HG03060 (cell line): ENCODE measurements at regions not wholly inside any gene's neighbourhood (a gene's known extent, or its start where the extent isn't known, plus 50 kb on each side); places are given as distances from the start of the nearest gene placed in this dataset.
"Not testable (repeated sequence)": the region's sequence is repeated elsewhere in the genome, so short reads cannot be mapped to it uniquely, and the experiment has no call there.

ENCODE experiments used
- ATAC-seq: cut with Tn5 transposase; IDR thresholded peaks from one replicate; pipeline ENCODE4 v1.9.1; 2021; ENCODE audit warnings: low read depth, moderate number of reproducible peaks; ENCODE audit not compliant: unreplicated experiment

DNA sequence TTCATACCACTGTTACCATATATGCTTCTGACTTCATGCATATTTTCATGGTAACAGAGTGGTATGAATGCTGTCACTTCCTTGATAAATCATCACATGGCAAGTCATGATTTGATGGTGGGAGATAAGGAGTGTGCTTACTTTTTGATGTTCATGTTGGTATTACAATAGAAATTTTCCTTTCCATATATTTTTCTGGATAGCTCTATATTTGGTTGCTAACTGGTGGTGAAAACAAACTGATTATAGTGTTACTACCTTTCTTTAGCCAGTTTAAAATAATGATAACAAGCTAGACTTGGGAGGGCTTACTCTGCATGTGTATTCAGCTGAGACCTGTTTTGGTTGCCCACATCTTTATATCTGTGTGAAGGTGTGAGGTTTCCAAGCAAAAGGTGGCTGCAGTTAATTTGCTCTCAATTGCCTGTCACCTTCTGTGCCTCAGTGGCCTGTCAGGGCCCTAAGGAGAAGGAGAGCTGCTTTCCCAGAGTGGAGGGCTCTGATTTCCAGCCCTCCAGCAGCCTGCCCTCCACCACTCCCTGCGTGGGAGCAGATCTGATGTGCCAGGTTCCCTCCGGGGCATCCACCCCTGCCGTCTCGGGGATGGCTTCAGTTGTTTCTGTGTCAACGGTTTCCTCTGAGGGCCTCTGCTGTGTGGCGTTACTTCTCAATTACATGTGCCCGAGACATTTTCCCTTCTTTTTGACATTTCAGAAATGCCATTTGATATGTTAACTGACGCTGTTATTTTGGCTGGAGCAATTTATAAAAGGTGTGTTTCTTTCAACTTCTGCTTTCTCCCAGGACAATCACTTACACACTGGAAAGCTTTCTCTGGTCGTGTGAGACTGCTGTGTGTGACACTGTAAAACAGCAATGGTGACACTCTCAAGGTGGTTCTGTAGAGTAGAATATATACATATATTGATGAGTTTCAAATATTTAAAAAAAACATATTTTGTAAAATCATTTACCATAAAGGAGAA lies 107.7 kb upstream of the KLF6 start:
- no peak for ATAC-seq

DNA sequence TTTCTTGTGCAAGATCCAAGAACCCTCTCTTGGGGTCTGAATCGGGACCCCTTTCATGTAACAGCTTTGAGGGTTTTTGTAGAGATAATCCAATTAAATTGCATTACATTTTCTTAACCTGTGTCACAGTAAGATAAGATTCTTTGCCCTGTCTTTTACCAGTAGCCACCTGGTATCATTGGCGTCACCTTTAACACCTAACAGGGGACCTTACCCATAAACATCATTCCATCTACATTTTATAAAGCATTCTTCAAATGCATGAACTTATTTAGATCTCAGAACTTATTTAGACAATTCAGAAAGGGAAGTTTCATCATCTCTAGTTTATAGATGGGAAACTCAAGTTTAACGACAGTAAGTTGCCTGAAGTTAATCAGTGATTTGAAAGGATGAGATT lies 106.4 kb upstream of the KLF6 start:
- no peak for ATAC-seq

DNA sequence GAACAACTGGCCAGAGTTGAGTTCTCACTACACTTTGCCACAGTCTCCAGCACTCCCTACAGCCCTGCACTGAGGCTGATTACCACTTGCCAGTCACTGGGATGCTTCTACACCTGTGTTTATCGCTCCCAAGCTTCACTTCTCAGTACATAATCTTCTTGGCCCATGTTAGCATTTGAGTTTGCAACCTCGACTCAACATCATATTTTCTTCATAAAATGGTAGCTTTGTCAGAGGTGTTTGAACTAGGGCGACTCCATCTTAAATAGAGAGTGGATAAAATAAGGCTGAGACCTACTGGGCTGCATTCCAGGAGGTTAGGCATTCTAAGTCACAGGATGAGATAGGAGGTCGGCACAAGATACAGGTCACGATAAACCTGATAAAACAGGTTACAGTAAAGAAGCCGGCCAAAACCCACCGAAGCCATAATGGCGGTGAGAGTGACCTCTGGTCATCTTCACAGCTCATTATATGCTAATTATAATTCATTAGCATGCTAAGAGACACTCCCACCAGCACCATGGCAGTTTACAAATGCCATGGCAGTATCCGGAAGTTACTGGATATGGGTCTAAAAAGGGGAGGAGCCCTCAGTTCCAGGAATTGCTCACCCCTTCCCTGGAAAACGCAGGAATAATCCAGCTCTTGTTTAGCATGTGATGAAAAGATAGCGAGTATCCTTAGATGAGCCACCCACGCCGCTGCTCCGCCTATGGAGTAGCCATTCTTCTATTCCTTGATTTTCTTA lies 105.8 kb upstream of the KLF6 start:
- ATAC-seq = no peak

DNA sequence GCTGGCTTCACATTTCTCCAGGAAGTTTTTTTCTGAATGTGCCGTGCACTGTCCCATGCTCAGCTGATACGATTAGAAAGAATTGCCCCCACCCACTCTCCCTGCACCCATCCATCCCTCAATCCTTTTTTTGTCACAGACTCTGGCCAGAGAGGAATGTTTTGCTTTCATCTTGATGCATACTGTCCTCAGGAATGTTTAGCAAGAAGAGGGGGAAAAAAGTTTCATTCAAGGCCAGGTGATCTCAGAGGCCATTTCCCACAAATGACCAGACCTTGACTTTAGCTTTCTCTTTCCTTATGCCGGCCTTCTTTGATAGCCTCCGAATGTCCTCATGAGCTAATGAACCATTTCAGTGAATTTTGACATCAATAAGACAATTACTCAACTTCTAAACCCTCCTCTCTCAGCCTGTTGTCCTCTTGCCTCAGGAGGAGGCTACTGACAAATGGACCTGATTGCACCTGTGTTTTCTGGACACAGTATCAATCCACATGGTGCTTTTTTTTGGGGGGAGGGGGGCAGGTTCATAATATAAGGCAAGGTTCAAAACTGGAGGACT lies 105.0 kb upstream of the KLF6 start:
- ATAC-seq = no peak

DNA sequence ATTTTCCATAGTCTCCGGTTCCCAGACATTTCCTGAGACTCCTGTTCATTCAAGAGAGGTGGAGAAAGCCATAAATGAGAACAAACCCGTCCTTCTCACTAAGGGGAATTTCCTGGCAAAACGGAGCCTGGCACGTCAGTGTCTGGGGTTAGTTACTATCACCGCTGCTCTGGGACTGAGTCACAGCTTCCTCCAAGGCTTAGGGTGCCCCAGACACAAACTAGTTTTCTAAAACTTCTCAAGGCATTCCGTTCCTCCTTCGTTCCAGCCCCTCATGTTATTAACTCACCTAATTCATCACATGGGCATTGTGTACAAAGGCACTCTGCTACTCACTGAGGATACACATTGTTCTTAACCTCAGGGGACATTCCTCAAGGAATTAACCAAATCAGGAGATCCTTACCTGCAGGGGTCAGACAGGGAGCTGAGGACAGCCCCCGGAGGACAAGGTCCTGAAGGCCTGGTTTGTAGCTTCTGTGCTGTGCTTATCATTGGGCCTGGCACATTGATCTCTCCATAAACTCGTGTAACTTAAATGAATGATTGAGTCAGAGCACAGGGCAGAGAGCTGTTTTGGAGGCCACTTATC lies 103.0 kb upstream of the KLF6 start:
- peak; percentile 78 for ATAC-seq

DNA sequence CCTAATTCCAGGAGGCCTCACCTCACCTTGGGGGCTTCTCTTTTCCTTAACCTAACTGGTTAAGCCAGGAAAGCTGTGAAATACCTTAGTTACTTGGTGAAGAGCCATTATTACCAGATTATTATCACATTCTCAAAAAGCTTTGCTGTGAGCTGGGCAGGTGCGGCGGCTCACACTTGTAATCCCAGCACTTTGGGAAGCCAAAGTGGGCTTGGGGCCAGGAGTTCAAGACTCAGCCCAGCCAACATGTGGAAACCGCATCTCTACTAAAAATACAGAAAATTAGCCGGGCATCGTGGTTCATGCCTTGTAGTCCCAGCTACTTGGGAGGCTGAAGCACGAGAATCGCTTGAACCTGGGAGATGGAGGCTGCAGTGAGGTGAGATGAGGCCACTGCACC lies 102.4 kb upstream of the KLF6 start:
- ATAC-seq = no peak

DNA sequence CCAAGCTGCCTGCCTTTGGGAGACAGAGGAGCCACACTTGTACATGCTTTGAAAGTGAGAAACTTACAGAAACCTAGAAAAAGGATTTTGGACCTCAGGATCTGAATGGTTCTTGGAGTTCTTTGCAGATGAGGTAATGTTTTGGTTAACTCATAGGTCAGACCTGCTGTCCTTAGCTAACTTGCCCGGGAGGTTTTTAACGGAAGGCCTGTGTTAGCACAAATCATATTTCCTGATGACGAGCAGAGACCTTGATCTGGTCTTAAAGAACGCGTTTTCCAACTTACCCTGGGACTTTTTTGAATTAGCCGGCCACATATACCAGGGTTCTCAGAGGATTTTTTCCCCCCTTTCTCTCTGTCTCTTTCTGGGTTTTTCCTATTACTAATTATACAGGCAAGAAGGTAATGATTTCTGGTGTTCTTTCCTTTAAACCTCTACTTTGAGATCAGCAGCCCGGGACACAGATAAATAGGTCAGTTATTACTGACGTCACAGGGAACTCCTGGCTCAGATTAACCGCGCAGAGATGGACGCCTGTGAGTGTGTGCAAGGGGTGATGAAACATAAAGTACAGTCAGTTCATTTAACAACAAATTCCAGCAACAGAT lies 101.7 kb upstream of the KLF6 start:
- no peak for ATAC-seq

DNA sequence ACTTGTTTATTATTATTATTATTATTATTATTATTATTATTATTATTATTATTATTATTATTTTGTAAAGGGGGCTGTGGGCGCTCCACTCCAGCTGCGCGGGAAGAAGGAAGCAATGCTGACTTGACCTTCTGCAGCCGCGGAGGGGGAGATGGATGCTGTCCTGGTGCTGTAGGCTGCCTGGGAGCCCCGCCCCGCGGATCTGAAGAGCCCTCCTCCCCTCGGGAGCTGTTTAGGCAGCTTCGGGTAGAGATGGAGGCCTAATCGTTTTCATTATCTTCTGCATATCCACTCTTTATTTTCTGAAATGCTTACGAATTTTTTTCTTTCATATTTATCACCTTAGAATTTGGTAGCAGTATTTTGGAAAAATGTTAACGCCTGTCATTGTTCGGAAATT lies 101.2 kb upstream of the KLF6 start:
- ATAC-seq = no peak

DNA sequence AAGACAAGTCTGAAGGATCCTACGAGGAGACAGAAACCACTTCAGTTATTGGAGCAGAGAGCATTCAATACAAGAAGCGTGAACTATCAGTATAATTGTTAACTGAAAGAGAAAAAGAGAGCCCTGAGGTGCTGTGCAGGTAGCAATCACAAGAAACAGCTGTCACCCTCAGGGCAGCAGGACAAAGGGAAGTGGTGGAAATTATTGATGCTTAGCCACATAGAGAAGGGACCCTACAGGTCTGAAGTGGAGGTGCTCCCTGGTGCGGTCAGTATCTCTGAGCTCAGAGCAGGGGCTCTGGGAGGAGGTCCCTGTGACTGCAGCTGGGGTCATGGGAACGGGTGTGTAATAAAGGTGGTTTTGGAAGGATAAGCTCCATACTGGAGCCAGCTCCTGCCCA lies 97.8 kb upstream of the KLF6 start:
- ATAC-seq = no peak

DNA sequence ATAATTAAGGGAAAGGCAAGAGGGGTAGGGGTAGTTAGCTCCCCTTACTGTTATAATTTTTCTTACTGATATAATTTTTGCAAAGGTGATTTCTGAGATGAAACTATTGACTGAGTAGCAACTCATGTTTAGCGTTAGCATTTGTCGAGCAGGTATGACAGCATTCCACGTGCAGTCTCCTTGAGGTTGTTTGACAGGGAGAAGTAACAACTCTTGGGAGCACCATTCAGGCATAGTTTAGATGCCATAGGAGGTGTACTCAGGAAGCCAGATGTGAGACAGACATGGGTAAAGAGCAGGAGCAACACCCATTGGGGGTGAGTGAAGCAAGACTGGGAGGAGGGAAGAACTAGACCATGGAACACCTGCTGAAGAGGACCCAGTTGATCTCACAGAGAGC lies 96.6 kb upstream of the KLF6 start:
- no peak for ATAC-seq

DNA sequence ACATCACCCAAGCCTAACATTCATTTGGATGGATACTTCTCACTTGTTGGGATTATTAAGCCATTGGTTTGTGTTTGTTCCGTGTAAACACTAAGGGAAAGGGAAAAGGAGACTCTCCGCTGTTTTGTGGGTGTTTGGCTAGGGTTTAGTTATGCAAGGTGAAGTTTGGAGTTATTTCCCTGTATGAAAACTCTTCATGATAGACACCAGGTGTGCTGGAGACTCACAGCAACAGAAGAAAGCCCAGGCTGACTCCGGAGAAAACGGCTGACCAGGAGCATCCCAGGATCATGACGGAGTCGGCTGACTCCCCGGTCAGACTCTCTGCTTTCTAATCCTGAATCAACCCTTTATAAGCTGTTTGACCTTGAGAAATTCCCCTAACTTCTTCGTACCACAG lies 94.1 kb upstream of the KLF6 start:
- no peak for ATAC-seq

DNA sequence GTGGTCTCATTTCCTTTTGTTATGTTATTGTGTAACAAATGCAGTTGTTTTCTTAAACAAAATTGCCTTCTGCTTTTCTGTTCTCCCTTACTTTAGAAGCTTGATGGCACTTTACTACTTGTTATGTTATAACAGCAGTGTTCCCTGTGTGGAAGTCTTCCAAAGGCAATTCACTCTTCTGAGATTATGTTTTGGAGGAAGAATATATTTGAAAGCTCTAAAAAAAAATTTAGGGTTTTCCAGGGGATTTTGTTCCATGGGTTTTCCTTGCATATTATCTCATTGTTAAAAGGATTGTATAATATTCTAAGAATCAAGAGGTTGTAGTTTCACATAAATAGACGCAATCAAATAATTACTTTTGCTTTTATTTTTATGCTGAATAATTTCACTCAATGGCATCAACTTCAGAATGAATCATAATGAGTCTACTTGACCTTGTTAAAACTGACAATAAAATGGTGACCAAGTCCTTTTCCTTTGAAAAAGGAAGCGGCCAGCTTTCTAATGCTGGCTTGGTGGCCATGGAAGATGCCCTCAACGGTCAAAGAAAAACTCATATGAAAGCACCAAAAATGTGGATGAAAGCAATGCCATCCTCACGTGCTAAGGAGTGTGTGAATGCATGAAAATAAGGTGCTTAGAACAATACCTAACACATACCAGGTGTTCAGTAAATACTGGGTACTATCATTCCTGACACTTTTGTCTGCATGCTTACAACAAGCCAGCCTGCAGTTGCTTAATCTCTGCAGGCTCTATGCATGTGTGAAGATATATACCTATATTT lies 92.4 kb upstream of the KLF6 start:
- no peak for ATAC-seq

DNA sequence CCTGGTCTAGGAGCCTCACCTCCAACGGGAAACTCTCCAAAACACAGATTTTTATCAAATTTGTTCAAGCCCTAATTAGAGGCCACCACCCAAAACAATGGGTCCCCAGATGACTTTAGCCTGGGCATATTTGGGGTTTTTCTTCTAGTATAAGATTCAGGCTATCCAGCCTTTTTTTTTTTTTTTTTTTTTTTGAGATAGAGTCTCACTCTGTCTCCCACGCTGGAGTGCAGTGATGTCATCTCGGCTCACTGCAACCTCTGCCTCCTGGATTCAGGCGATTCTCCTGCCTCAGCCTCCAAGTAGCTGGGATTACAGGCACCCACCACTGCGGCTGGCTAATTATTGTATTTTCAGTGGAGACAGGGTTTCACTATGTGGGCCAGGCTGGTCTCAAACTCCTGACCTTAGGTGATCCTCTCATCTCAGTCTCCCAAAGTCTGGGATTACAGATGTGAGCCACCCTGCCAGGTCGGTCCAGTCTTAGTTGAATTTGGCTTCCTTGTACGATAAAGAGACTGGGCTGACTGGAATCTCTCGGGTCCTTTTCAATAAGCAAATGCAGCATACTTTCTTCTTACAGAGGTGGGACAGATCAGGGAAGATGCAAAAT lies 91.4 kb upstream of the KLF6 start:
- no peak for ATAC-seq

DNA sequence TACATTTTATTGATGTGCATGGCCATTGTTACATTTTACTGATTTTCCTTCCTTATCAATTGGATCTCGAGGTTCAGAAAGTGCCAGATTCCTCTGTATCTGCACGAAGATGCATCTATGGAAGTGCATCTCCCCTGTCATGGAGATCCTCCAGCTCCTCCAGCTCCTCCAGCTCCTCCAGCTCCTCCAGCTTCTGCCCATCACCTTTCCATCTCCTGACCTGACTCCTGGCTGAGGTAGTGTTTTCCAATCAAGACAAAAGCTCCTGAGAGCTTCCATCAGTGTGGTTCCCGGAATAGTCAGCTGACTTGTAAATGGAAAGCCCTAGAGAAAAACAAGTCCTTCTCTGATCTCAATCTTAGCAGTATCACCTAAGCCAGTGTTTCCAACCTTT lies 90.8 kb upstream of the KLF6 start:
- ATAC-seq = no peak

DNA sequence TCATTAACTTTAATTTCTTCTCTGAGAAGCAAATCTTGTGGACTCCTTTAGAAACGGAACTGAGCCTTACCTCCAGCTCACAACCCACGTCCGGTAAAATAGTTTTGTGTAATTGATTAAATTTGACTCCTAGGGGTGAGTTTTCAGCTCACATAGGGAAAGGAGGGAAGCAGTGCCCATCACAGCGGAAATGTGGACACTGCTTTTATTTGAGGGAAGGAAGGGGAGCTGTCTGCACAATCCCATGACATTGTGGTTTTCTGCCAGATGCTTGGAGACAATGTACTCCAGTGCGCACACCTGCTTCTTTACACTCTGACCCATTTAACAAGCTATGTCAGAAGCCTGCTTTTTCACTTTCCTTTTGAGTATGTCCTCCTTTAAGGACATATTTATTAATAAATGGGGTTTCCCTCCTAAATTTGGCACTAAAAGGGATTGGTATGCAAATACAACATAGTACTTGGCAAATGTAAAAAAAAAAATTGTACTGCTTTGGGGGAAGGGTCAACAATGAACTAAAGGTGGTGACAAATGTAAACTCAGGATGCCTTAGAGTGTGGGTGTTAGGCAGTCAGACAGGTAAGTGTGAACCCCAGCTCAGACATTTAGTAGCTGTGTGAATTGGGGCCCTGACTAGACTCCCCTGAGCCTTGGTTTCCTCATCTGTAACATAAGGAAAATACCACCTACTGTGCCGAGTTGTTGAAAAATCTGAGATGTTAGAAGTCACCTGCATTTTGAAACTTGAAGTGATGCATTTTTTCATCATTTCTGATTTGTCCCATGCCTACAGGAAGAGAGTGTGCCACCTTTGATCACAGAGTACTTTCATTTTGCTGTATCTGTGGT lies 90.2 kb upstream of the KLF6 start:
- peak; percentile 55 for ATAC-seq

DNA sequence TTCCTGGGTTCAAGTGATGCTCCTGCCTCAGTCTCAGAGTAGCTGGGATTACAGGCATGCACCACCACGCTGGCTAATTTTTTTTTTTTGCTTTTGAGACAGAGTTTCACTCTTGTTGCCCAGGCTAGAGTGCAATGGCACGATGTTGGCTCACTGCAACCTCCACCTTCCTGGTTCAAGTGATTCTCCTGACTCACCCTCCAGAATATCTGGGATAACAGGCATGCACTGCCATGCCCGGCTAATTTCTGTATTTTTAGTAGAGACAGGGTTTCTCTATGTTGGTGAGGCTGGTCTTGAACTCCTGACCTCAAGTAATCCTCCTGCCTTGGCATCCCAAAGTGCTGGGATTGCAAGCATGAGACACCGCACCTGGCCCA lies 89.6 kb upstream of the KLF6 start:
- not testable (repeated sequence) for ATAC-seq

DNA sequence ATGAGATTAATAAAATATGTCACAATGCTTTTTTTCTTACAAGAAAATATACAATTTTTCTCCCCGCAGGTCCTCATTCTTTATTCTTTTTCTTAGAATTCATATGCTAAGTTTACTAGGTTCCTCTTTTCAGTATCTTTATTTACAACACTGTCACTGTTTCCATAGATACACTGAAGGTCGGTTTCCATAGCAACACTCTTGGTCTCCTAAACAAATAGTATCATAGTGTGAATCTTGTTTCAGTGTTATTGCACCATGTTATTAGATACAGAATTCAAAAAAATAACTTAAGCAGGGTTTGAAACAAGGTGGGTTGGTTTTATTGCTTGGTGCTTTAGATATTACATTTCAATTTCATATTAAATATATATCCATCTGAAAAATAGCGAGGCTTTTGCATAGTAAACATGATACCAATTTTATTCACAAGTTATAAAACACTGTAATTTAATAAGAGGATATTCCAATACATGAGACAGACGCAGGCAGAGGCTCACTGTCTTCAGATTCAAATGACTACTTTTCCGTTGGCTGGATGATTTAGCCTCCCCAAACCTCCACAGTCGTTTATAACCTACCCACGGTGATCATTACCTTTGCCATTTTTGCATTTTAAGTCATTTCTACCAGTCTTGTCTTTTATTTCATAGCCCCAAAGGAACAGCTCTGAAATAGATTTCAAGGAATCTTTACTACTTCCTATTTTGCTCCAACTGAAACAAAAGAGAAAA lies 88.9 kb upstream of the KLF6 start:
- peak; percentile 73 for ATAC-seq
